ENCODE measurements at regions not wholly inside any gene's neighbourhood (a gene's known extent, or its start where the extent isn't known, plus 50 kb on each side); places are given as distances from the start of the nearest gene placed in this dataset.

DNA sequence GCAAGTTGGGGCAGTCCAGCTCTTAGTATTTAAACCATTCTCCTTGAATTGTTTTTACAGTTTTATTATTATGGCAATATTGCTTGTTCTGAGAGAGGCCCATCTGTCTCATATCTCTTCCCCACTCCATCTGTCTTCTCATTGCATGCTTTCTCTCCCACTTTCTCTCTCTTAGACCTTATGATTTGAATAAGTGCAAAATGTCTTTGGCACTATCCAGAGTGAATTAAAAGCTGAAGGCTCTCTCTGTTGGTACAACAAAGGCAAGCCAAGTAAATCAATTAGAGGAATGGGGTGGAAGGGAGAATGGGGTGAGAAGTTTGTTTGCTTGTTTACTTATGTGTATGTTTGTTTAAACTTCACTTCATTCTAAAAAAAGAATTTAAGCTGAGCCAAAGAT is 195.3 kb upstream of the RFX3 start:
- TF ChIP-seq CTCF (conservative IDR thresholded peaks at IDR 0.05 in 1 of 2, IDR thresholded peaks at IDR 0.05 in 1 of 2; ENCODE audit: extremely low read depth in 1 of 2, insufficient read depth in 1 of 2, low read depth in 1 of 2, low read length in 2 of 2) (no peak), EZH2 (IDR thresholded peaks at IDR 0.05; ENCODE audit: borderline replicate concordance, low read length) (no peak)

Measured in mammary epithelial cell (primary cell).